Mucosa of stomach (tissue), 1 donor: ENCODE measurements at regions not wholly inside any gene's neighbourhood (a gene's known extent, or its start where the extent isn't known, plus 50 kb on each side); places are given as distances from the start of the nearest gene placed in this dataset.

Source experiments
- H3K27me3 ChIP-seq: one replicate; pipeline ENCODE4 v1.7.0; 2013; ENCODE audit warnings: mild to moderate bottlenecking, low read length; ENCODE audit not compliant: control insufficient read depth, insufficient read depth
- H3K36me3 ChIP-seq: one replicate; pipeline ENCODE4 v1.7.0; 2013; ENCODE audit warnings: low read length; ENCODE audit not compliant: control insufficient read depth, insufficient read depth
- H3K4me1 ChIP-seq: one replicate; pipeline ENCODE4 v1.7.0; 2013; ENCODE audit warnings: mild to moderate bottlenecking, low read length; ENCODE audit not compliant: control insufficient read depth, insufficient read depth
- H3K4me3 ChIP-seq: one replicate; pipeline ENCODE4 v1.7.0; 2013; ENCODE audit warnings: low read length
- H3K9ac ChIP-seq: one replicate; pipeline ENCODE4 v1.7.0; 2013; ENCODE audit warnings: mild to moderate bottlenecking, low read length, moderate library complexity
- H3K9me3 ChIP-seq: one replicate; pipeline ENCODE4 v1.7.0; 2013; ENCODE audit warnings: mild to moderate bottlenecking, low read length, moderate library complexity; ENCODE audit not compliant: control insufficient read depth
- donor health status: Pancreatic carcinoma.

DNA sequence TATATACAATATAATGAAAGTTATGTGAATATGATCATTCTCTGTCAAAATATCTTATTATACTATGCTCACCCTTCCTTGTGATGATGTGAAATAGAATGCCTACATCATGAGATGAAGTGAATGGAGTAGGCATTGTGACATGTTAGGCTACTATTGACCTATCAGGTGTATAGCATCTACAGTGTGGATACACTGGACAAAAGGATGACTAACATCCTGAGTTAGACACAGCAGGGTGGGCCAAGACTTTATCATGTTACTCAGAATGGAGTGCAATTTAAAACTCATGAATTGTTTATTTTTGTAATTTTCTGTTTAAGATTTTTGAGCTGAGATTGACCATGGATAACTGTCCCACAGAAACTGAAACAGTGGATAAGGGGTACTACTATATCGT is 53.4 kb upstream of the NAV3 start:
- Histone ChIP-seq H3K9ac (no peak overlapping the region), H3K27me3 (no peaks in the 10 kb centered on the region), H3K36me3 (no peaks in the 10 kb centered on the region), H3K9me3 (no peaks in the 10 kb centered on the region), H3K4me3 (no peak overlapping the region), H3K4me1 (no peaks in the 10 kb centered on the region)

DNA sequence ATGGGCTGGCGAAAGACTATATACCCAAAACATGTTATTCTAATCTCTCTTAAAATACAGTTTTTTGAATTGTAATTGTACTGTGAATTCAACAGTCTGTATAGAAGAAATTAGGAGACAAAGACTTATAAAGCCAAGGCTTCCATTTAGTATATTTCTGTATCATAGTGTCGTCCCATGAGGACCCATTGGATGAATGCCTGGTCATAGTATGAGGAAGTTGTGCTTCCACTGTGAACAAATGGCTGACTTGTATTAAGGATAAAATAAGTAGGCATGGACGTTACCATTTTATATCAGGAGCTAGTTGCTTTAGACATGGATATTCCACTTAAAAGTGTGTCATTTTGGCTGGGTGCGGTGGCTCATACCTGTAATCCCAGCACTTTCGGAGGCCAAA is 55.9 kb upstream of the NAV3 start:
- H3K9me3 ChIP-seq: no peaks in the 10 kb centered on the region
- H3K4me1 ChIP-seq: no peaks in the 10 kb centered on the region
- no peak overlapping the region for H3K4me3 ChIP-seq
- no peaks in the 10 kb centered on the region for H3K27me3 ChIP-seq
- no peak overlapping the region for H3K9ac ChIP-seq
- H3K36me3 ChIP-seq: no peaks in the 10 kb centered on the region

DNA sequence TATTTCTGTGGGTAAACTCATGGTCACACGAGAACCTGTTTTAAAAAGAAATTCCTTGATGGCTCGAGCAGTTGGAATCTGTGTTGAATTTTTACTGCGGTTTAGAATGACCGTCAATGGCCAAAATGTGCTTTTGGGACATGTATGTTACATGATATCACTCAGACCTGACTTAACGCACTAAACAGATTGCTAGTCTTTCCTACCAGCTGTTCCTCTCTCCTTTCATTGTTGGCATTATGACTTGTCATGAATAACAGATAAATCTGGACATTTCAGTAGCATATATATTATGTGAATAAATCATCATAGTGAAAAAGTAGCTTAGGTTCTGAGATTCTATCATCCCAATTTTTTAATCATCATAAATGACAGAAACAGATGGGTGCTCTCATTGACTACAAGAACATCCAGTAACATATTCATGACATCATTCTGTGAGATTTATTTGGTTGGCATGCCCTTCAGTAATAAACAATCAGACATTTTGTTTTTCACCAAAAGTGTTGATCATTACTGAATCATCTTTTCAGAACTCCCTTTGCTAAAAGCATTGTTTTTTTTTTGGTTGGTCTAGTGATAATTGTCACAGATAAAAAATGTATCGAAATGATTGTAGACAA is 57.9 kb upstream of the NAV3 start:
- Histone ChIP-seq H3K27me3 (no peaks in the 10 kb centered on the region), H3K9me3 (no peaks in the 10 kb centered on the region), H3K4me1 (no peaks in the 10 kb centered on the region), H3K9ac (no peak overlapping the region), H3K36me3 (no peaks in the 10 kb centered on the region), H3K4me3 (no peak overlapping the region)

DNA sequence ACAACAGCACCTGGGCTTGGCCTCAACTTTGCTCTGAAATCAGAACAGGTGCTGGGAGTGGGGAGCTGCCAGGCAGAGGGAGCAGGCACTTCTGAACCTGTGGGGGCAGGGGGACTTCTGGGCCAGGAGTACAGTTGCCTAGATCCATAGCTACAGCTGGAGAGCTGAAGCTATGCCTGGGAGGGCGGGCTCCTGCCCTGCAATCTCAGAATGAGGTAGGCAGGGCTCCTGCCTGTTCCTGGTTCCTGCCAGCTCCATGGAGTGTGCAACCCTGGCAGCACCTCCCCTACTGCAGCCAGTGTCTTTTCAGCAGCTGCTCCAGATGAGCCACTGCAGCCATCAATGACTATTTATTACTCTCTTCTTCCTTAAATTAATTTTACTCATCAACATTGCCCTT is 62.1 kb upstream of the NAV3 start:
- Histone ChIP-seq H3K9me3 (no peaks in the 10 kb centered on the region), H3K36me3 (no peaks in the 10 kb centered on the region), H3K4me3 (no peak overlapping the region), H3K4me1 (no peaks in the 10 kb centered on the region), H3K9ac (no peak overlapping the region), H3K27me3 (no peaks in the 10 kb centered on the region)

DNA sequence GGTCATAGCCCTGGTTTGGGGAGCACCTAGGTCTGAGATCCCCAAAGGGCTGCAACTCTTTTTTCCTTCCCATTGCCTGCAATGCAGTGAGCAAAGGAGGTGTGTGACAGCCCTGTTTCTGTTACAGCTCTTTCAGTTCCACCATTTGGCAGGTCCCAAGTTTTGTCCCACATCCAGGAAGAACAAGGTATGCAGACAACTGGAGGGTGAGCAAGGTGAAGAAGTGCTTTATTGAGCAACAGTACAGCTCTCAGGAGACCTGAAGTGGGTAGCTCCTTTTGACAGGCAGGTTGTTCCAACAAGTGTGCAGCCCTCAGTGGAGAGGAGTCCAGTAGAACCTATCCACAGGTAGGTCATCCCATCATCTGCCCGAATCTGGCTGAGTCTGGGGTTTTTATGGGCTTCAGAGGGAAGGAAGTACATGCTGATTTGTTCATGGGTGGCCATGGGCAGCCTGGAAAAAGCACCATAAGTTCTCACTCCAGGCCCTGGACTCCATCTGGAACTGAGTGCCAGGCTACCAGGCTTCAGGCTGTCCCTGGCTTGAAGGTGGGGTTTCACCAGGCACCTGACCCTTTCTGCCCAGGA is 62.8 kb upstream of the NAV3 start:
- no peaks in the 10 kb centered on the region for H3K36me3 ChIP-seq
- H3K9ac ChIP-seq: no peak overlapping the region
- H3K9me3 ChIP-seq: no peaks in the 10 kb centered on the region
- no peaks in the 10 kb centered on the region for H3K27me3 ChIP-seq
- H3K4me3 ChIP-seq: no peak overlapping the region
- no peaks in the 10 kb centered on the region for H3K4me1 ChIP-seq

DNA sequence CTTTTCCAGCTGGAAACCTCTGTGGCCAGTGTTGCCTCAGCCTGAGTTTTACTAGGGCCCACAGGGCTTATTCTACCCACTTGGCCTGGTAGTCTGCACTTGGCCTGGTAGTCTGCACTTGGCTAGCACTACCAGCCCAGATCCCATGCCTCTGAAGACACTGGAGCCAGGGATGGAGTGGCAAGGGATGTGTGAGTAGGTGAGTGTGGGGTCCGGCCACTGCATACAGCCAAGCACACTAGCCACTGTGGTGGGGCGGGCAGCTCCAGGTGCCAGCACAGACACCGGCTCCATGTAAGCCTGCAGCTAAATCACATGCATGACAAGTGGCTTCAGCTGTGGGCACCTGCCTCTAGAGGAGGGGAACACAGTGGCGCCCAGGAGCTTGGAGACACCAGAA is 63.4 kb upstream of the NAV3 start:
- Histone ChIP-seq H3K27me3 (no peaks in the 10 kb centered on the region), H3K36me3 (no peaks in the 10 kb centered on the region), H3K4me3 (no peak overlapping the region), H3K4me1 (no peaks in the 10 kb centered on the region), H3K9me3 (no peaks in the 10 kb centered on the region), H3K9ac (no peak overlapping the region)

DNA sequence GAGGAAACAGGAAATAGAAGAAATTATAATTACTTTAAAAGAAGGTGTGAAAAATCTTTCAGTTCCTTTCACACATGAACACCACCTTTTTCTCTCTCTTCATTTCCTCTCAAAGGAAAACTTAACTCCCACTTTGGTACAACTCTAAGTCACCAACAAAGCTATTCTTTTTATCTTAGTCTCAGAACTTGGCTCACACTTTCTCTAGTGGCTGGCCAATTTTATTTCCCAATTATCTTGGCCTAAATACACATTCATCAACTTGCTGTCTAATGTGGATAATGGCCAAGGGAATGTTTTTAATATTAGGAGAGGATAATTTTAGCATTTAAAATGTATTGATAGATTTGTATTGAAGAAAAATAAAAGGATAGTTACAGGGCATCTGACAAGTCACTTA is 64.5 kb upstream of the NAV3 start:
- H3K4me1 ChIP-seq: no peaks in the 10 kb centered on the region
- H3K9me3 ChIP-seq: no peaks in the 10 kb centered on the region
- no peaks in the 10 kb centered on the region for H3K36me3 ChIP-seq
- H3K27me3 ChIP-seq: no peaks in the 10 kb centered on the region
- no peak overlapping the region for H3K9ac ChIP-seq
- H3K4me3 ChIP-seq: no peak overlapping the region

DNA sequence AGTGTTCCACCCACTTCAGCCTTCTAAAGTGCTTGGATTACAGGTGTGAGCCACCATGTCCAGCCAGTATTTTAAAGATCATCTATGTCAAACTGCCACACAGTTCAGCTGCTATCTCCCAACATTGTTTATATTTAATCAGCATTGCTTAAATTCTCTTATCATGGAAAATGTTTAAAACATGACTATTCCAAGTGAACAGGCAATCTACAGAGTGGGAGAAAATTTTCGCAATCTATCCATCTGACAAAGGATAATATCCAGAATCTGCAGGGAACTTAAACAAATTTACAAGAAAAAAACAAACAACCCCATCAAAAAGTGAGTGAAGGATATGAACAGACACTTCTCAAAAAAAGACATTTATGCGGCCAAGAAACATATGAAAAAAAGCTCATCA is 69.4 kb upstream of the NAV3 start:
- Histone ChIP-seq H3K9me3 (no peaks in the 10 kb centered on the region), H3K4me3 (no peak overlapping the region), H3K4me1 (no peaks in the 10 kb centered on the region), H3K9ac (no peak overlapping the region), H3K27me3 (no peaks in the 10 kb centered on the region), H3K36me3 (no peaks in the 10 kb centered on the region)

DNA sequence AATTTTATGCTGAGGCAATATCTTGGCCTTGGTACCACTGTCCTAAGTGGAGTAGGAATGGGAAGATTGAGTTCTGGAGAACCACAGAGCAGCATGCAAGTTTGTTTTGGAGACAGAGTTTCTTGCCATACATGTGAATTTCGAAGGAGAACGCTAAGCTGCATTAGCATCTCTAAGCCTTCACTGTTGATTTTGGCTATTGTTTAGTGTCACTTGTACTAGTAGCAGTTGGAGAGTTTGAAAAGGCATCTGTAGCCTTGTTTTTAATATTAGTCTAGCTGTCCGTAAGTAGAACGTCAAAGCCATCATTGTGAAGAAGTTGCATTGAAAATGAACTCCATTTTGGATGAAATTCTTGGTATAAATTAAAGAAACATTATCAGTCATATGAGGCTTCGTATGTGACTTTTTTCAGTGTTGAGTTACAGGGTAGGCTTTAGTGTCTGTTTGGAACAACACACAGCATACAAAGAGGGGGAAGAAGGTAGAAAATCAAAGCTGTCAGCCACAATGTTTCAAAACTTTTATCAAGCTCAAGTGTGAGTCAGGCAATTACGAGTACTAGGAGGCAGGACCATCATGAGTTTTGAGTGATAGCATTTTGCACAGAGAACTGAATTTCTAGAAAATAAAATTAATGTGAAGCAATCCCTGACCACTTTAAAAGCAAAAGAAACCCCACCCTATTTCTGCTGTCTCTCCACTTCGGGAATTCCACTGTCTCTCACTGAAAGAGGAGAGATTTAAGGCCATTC is 70.2 kb upstream of the NAV3 start:
- Histone ChIP-seq H3K4me3 (no peak overlapping the region), H3K9ac (no peak overlapping the region), H3K27me3 (no peaks in the 10 kb centered on the region), H3K36me3 (no peaks in the 10 kb centered on the region), H3K4me1 (no peaks in the 10 kb centered on the region), H3K9me3 (no peaks in the 10 kb centered on the region)

DNA sequence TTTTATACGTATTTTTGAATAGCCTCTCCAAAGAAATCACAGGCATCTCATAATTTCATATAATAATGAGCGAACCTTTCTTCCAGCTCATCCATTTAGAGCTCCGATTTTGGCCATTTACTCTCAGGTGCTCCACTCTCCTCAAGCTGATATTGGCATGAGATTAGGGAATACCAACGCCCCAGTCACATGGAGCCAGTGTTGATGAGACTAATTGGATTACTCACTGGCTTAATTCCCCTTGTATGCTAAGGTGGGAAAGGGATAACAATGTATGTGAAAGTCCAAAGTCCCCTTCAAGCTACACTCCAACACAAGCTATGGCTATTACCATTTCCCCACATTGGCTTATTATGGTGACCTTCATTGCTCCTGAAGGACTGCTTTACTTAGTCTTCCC is 76.6 kb upstream of the NAV3 start:
- no peaks in the 10 kb centered on the region for H3K27me3 ChIP-seq
- no peaks in the 10 kb centered on the region for H3K9me3 ChIP-seq
- H3K9ac ChIP-seq: no peak overlapping the region
- peaks cover 18% of the 10 kb centered on the region for H3K4me1 ChIP-seq
- H3K4me3 ChIP-seq: no peak overlapping the region
- H3K36me3 ChIP-seq: no peaks in the 10 kb centered on the region

DNA sequence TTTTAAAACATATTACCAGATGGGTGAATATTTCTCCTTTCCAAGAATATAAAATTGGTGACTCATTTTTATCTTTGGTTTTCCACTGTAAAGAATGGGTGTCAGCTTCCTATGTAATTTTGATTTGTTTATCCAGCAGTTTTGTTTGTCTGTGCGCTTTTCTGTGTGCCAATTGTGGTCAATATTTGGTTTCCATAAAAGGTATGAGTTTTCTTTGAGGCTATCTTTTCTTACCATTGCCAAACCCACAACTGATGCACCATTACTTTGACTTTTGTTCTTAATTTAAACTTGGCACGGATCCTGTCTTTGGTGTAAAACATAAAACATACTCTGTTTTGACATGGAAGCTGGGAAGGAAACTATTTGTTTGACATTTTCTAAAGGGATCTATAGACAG is 78.8 kb upstream of the NAV3 start:
- H3K36me3 ChIP-seq: no peaks in the 10 kb centered on the region
- no peaks in the 10 kb centered on the region for H3K27me3 ChIP-seq
- no peaks in the 10 kb centered on the region for H3K9me3 ChIP-seq
- peaks cover 18% of the 10 kb centered on the region for H3K4me1 ChIP-seq
- no peak overlapping the region for H3K9ac ChIP-seq
- no peak overlapping the region for H3K4me3 ChIP-seq

DNA sequence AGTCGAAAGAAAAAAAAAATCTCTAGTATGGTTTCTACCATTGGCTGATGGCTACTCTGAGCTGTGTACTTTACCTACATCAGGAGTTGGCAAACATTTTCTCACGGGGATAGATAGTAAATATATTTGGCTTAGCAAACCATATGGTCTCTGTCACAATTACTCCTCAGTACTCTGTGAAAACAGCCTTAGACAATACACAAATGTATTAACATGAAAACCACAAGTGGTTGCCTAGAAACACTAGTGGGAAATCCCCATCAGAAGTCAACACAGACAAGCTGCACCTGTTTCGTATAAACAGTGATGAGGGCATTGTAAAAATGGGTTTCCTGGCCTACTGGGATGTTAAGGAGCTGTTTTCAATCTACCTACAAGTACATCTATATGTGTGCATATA is 84.6 kb upstream of the NAV3 start:
- Histone ChIP-seq H3K4me1 (no peaks in the 10 kb centered on the region), H3K36me3 (no peaks in the 10 kb centered on the region), H3K9ac (no peak overlapping the region), H3K27me3 (no peaks in the 10 kb centered on the region), H3K4me3 (no peak overlapping the region), H3K9me3 (no peaks in the 10 kb centered on the region)
